HL-60 (cell line): ENCODE measurements at regions not wholly inside any gene's neighbourhood (a gene's known extent, or its start where the extent isn't known, plus 50 kb on each side); places are given as distances from the start of the nearest gene placed in this dataset.

Experiments used
- GABPA ChIP-seq: IDR thresholded peaks from 2 replicates; pipeline ENCODE4 v1.6.1; 2012; ENCODE audit warnings: low read depth
- POLR2AphosphoS5 ChIP-seq: IDR thresholded peaks from 2 replicates; pipeline ENCODE4 v1.6.1; 2012; ENCODE audit warnings: low read depth
- SPI1 ChIP-seq: IDR thresholded peaks from 2 replicates; pipeline ENCODE4 v1.6.1; 2012; ENCODE audit warnings: low read depth, mild to moderate bottlenecking, borderline replicate concordance
- TF ChIP-seq, protein P1 (sequence below): IDR thresholded peaks from one replicate; pipeline ENCODE4 v1.5.1; 2011; ENCODE audit warnings: low read length, control low read depth, inconsistent platforms; ENCODE audit not compliant: insufficient read depth
- TF ChIP-seq, protein P2 (sequence below): IDR thresholded peaks from 2 replicates; pipeline ENCODE4 v1.6.1; 2012; ENCODE audit warnings: low read depth; ENCODE audit not compliant: insufficient replicate concordance

DNA sequence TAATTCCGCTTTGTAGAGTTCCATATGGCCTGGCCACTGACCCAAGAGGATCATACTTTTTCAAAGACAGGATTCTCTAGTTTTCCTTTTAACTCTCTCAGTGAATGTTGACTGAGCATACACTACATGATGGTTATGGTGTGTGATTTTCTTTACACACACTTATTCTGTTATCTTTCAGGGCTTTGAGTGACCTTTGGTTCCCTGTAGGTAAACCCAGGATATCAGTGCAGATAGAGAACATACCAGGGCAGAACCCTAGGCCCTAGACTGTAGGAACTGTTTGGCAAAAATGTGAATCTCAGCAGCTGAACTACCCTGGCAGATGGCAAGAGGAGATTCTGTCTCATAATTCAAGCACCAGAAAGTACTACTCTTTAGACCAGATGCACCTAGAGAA lies 159.6 kb downstream of the KCNA5 start:
- TF ChIP-seq, protein P1, sequence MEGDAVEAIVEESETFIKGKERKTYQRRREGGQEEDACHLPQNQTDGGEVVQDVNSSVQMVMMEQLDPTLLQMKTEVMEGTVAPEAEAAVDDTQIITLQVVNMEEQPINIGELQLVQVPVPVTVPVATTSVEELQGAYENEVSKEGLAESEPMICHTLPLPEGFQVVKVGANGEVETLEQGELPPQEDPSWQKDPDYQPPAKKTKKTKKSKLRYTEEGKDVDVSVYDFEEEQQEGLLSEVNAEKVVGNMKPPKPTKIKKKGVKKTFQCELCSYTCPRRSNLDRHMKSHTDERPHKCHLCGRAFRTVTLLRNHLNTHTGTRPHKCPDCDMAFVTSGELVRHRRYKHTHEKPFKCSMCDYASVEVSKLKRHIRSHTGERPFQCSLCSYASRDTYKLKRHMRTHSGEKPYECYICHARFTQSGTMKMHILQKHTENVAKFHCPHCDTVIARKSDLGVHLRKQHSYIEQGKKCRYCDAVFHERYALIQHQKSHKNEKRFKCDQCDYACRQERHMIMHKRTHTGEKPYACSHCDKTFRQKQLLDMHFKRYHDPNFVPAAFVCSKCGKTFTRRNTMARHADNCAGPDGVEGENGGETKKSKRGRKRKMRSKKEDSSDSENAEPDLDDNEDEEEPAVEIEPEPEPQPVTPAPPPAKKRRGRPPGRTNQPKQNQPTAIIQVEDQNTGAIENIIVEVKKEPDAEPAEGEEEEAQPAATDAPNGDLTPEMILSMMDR = no peak
- TF ChIP-seq, protein P2, sequence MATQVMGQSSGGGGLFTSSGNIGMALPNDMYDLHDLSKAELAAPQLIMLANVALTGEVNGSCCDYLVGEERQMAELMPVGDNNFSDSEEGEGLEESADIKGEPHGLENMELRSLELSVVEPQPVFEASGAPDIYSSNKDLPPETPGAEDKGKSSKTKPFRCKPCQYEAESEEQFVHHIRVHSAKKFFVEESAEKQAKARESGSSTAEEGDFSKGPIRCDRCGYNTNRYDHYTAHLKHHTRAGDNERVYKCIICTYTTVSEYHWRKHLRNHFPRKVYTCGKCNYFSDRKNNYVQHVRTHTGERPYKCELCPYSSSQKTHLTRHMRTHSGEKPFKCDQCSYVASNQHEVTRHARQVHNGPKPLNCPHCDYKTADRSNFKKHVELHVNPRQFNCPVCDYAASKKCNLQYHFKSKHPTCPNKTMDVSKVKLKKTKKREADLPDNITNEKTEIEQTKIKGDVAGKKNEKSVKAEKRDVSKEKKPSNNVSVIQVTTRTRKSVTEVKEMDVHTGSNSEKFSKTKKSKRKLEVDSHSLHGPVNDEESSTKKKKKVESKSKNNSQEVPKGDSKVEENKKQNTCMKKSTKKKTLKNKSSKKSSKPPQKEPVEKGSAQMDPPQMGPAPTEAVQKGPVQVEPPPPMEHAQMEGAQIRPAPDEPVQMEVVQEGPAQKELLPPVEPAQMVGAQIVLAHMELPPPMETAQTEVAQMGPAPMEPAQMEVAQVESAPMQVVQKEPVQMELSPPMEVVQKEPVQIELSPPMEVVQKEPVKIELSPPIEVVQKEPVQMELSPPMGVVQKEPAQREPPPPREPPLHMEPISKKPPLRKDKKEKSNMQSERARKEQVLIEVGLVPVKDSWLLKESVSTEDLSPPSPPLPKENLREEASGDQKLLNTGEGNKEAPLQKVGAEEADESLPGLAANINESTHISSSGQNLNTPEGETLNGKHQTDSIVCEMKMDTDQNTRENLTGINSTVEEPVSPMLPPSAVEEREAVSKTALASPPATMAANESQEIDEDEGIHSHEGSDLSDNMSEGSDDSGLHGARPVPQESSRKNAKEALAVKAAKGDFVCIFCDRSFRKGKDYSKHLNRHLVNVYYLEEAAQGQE = no peak
- TF ChIP-seq POLR2AphosphoS5 = no peak
- no peak for TF ChIP-seq GABPA
- TF ChIP-seq SPI1 = no peak
